Transverse colon (tissue), 3 donors: ENCODE measurements at regions not wholly inside any gene's neighbourhood (a gene's known extent, or its start where the extent isn't known, plus 50 kb on each side); places are given as distances from the start of the nearest gene placed in this dataset.
"Not testable (repeated sequence)": the region's sequence is repeated elsewhere in the genome, so short reads cannot be mapped to it uniquely, and the experiment has no call there.

Source experiments
- CTCF ChIP-seq, 5 experiments: fragments of 200-600 bp in 3 of 5; fragments of 450-650 bp in 2 of 5; sonication (generic) in 3 of 5; IDR thresholded peaks; 1 replicate in 2 of 5; 2 replicates in 3 of 5; pipeline ENCODE4 v1.5.1; 2016 to 2017; ENCODE audit warnings: antibody characterized with exemption in 5 of 5, inconsistent platforms in 3 of 5, mild to moderate bottlenecking in 2 of 5, moderate library complexity in 1 of 5
- POLR2A ChIP-seq: fragments of 450-650 bp; IDR thresholded peaks from one replicate; pipeline ENCODE4 v1.6.1; 2016; ENCODE audit warnings: antibody characterized with exemption, mild to moderate bottlenecking, moderate library complexity

DNA sequence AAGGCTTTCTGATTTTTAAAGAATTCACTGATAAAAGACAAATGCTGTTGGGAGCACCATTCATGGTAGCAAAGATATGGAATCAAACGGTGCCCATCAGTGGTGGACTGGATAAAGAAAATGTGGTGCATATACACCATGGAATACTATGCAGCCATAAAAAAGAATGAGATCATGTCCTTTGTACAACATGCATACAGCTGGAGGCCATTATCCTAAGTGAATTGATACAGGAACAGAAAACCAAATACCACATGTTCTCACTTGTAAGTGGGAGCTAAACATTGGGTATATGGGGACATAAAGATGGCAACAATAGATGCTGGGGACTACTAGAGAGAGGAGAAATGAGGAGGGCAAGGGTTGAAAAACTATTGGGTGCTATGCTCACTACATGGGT is 68.8 kb upstream of the MPP7 start:
- TF ChIP-seq CTCF (IDR thresholded peaks at IDR 0.05); POLR2A: not testable (repeated sequence)
